ENCODE measurements at regions not wholly inside any gene's neighbourhood (a gene's known extent, or its start where the extent isn't known, plus 50 kb on each side); places are given as distances from the start of the nearest gene placed in this dataset.

- TF ChIP-seq ZFP30 (CRISPR knock-in tag; IDR thresholded peaks at IDR 0.05): no peak
- TF ChIP-seq ZFP3 (CRISPR knock-in tag; IDR thresholded peaks at IDR 0.05): no peak
- TF ChIP-seq, protein P1, sequence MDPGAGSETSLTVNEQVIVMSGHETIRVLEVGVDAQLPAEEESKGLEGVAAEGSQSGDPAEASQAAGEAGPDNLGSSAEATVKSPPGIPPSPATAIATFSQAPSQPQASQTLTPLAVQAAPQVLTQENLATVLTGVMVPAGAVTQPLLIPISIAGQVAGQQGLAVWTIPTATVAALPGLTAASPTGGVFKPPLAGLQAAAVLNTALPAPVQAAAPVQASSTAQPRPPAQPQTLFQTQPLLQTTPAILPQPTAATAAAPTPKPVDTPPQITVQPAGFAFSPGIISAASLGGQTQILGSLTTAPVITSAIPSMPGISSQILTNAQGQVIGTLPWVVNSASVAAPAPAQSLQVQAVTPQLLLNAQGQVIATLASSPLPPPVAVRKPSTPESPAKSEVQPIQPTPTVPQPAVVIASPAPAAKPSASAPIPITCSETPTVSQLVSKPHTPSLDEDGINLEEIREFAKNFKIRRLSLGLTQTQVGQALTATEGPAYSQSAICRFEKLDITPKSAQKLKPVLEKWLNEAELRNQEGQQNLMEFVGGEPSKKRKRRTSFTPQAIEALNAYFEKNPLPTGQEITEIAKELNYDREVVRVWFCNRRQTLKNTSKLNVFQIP (CRISPR knock-in tag; IDR thresholded peaks at IDR 0.05; ENCODE audit: borderline replicate concordance, low read depth): no peak
Observed at GRCh38 chr3:103554451-103554850, 1119.6 kb downstream of the ZPLD1 start.
